ENCODE measurements at regions not wholly inside any gene's neighbourhood (a gene's known extent, or its start where the extent isn't known, plus 50 kb on each side); places are given as distances from the start of the nearest gene placed in this dataset.

- TF ChIP-seq CTCF (IDR thresholded peaks at IDR 0.05): no peak
- Histone ChIP-seq H3K36me3 (no peaks in the 10 kb centered on the region), H3K9me3 (no peaks in the 10 kb centered on the region), H3K4me3 (no peak overlapping the region), H3K27ac (no peak overlapping the region), H3K27me3 (no peaks in the 10 kb centered on the region), H3K4me1 (no peaks in the 10 kb centered on the region)
- intact Hi-C loops (cut with DNase I; ENCODE audit: low total_unique reads): no loop called here
- DNase-seq: no peak
Observed at GRCh38 chr2:234344012-234344411, 152.9 kb downstream of the ARL4C start.

- no peaks in the 10 kb centered on the region for H3K9me3 ChIP-seq
- no peak overlapping the region for H3K27ac ChIP-seq
- H3K27me3 ChIP-seq: no peaks in the 10 kb centered on the region
- H3K4me1 ChIP-seq: no peaks in the 10 kb centered on the region
- intact Hi-C loops (cut with DNase I; ENCODE audit: low total_unique reads): no loop called here
- no peak for DNase-seq
- H3K4me3 ChIP-seq: no peak overlapping the region
- TF ChIP-seq CTCF (IDR thresholded peaks at IDR 0.05): no peak
- no peaks in the 10 kb centered on the region for H3K36me3 ChIP-seq
Observed at GRCh38 chr2:234343372-234343771, 153.5 kb downstream of the ARL4C start.

- Histone ChIP-seq H3K36me3 (no peaks in the 10 kb centered on the region), H3K9me3 (no peaks in the 10 kb centered on the region), H3K27me3 (no peaks in the 10 kb centered on the region), H3K4me3 (no peak overlapping the region), H3K4me1 (no peaks in the 10 kb centered on the region), H3K27ac (no peak overlapping the region)
- DNase-seq: no peak
- intact Hi-C loops (cut with DNase I; ENCODE audit: low total_unique reads): no loop called here
- no peak for TF ChIP-seq CTCF (IDR thresholded peaks at IDR 0.05)
Observed at GRCh38 chr2:234341306-234341985, 155.4 kb downstream of the ARL4C start.

- no peak overlapping the region for H3K4me3 ChIP-seq
- no peaks in the 10 kb centered on the region for H3K36me3 ChIP-seq
- no peak for TF ChIP-seq CTCF (IDR thresholded peaks at IDR 0.05)
- no peak for DNase-seq
- intact Hi-C loops (cut with DNase I; ENCODE audit: low total_unique reads): no loop called here
- H3K4me1 ChIP-seq: no peaks in the 10 kb centered on the region
- H3K27me3 ChIP-seq: no peaks in the 10 kb centered on the region
- H3K27ac ChIP-seq: no peak overlapping the region
- no peaks in the 10 kb centered on the region for H3K9me3 ChIP-seq
Observed at GRCh38 chr2:234339501-234339900, 157.4 kb downstream of the ARL4C start.

GRCh38 chr2:234339011-234339410 is 157.9 kb downstream of the ARL4C start:
- Histone ChIP-seq H3K36me3 (no peaks in the 10 kb centered on the region), H3K27ac (no peak overlapping the region), H3K4me3 (no peak overlapping the region), H3K4me1 (no peaks in the 10 kb centered on the region), H3K27me3 (no peaks in the 10 kb centered on the region), H3K9me3 (no peaks in the 10 kb centered on the region)
- TF ChIP-seq CTCF (IDR thresholded peaks at IDR 0.05): no peak
- DNase-seq: no peak
- intact Hi-C loops (cut with DNase I; ENCODE audit: low total_unique reads): no loop called here

All from tibial artery (tissue), 4 donors.